Vagina (tissue), 2 donors: ENCODE measurements at regions not wholly inside any gene's neighbourhood (a gene's known extent, or its start where the extent isn't known, plus 50 kb on each side); places are given as distances from the start of the nearest gene placed in this dataset.

Source experiments
- DNase-seq, 2 donors: peaks; one replicate each; pipeline ENCODE4 v3.0.0-alpha.2; 2017; ENCODE audit errors: extremely low spot score in 2 of 2
- H3K27ac ChIP-seq: fragments of 200-600 bp; sonication (generic); one replicate; pipeline ENCODE4 v1.5.1; 2019
- H3K27me3 ChIP-seq: fragments of 200-600 bp; sonication (generic); one replicate; pipeline ENCODE4 v1.5.1; 2019
- H3K36me3 ChIP-seq, 2 donors: fragments of 200-600 bp; sonication (generic); one replicate each; pipeline ENCODE4 v1.5.1; 2017 to 2019
- H3K4me1 ChIP-seq: fragments of 200-600 bp; sonication (generic); one replicate; pipeline ENCODE4 v1.5.1; 2019
- H3K4me3 ChIP-seq, 2 donors: fragments of 200-600 bp; sonication (generic); 1 replicate in 1 of 2; 2 replicates in 1 of 2; pipeline ENCODE4 v1.5.1; 2016 to 2019
- H3K9me3 ChIP-seq: fragments of 200-600 bp; sonication (generic); one replicate; pipeline ENCODE4 v1.5.1; 2019
- POLR2A ChIP-seq, 2 donors: fragments of 450-650 bp; IDR thresholded peaks; one replicate each; pipeline ENCODE4 v1.6.1; 2017; ENCODE audit warnings: antibody characterized with exemption in 2 of 2, mild to moderate bottlenecking in 2 of 2, moderate library complexity in 2 of 2
- POLR2AphosphoS5 ChIP-seq, 2 donors: sonication (generic); formaldehyde crosslinking; IDR thresholded peaks; one replicate each; pipeline ENCODE4 v1.9.0; 2017; ENCODE audit warnings: antibody characterized with exemption in 2 of 2, mild to moderate bottlenecking in 2 of 2, low read depth in 1 of 2; ENCODE audit not compliant: insufficient read depth in 1 of 2
- intact Hi-C: fragments of 100-400 bp; cut with DNase I; formaldehyde crosslinking; loops from one replicate; pipeline ENCODE4 v1.15.1; 2023
- TF ChIP-seq, protein P1 (sequence below), 3 experiments: fragments of 450-650 bp in 2 of 3; fragments of 200-600 bp in 1 of 3; sonication (generic) in 1 of 3; IDR thresholded peaks; one replicate each; pipeline ENCODE4 v1.5.1; 2017 to 2019; ENCODE audit warnings: antibody characterized with exemption in 3 of 3, mild to moderate bottlenecking in 2 of 3, moderate library complexity in 2 of 3

DNA sequence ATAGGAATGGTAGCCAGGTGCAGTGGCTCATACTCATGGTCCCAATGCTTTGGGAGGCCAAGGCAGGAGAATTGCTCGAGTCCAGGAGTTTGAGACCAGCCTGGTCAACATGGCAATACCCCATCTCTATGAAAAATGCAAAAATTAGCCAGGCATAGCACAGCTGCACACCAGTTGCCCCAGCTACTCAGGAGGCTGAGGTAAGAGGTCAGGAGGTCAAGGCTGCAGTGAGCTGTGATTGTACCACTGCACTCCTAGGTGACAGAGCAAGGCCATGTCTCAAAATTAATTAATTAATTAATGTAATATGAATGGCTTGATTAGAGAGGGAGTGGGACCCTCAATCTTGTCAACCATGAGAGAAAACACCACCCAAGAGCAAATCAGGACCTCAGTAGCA is 198.7 kb upstream of the DUSP10 start:
- H3K27ac ChIP-seq, result no peak overlapping the region
- no peaks in the 10 kb centered on the region for H3K4me1 ChIP-seq
- intact Hi-C loops, result no loop called here
- H3K9me3 ChIP-seq, result no peaks in the 10 kb centered on the region
- H3K27me3 ChIP-seq, result no peaks in the 10 kb centered on the region
- TF ChIP-seq POLR2A (IDR thresholded peaks at IDR 0.05) (no peak), POLR2AphosphoS5 (IDR thresholded peaks at IDR 0.05; ENCODE audit: insufficient read depth in 1 of 2, low read depth in 1 of 2) (no peak)
- TF ChIP-seq, protein P1, sequence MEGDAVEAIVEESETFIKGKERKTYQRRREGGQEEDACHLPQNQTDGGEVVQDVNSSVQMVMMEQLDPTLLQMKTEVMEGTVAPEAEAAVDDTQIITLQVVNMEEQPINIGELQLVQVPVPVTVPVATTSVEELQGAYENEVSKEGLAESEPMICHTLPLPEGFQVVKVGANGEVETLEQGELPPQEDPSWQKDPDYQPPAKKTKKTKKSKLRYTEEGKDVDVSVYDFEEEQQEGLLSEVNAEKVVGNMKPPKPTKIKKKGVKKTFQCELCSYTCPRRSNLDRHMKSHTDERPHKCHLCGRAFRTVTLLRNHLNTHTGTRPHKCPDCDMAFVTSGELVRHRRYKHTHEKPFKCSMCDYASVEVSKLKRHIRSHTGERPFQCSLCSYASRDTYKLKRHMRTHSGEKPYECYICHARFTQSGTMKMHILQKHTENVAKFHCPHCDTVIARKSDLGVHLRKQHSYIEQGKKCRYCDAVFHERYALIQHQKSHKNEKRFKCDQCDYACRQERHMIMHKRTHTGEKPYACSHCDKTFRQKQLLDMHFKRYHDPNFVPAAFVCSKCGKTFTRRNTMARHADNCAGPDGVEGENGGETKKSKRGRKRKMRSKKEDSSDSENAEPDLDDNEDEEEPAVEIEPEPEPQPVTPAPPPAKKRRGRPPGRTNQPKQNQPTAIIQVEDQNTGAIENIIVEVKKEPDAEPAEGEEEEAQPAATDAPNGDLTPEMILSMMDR (IDR thresholded peaks at IDR 0.05), result no peak
- no peaks in the 10 kb centered on the region for H3K36me3 ChIP-seq
- no peak overlapping the region for H3K4me3 ChIP-seq
- DNase-seq, result no peak

DNA sequence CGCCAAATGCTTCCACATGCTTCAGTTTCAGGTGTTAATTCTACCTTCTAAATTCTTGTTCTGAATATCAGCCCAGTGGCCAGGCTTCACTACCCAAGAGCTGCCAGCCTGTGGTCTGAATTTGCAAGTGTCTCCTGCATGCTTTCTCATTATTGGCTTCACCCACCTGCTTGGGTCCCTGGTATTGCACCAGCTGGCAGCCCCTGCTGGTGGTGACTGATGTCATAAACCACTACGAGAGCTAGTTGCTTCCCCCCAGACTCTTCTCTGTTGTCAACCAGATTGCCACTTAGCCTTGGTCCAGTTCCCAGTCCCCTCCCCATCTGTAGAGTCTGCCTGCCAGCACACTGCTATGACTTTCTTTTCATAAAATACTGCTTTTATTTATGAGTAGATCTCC is 197.7 kb upstream of the DUSP10 start:
- H3K4me1 ChIP-seq, result no peaks in the 10 kb centered on the region
- TF ChIP-seq, protein P1 (IDR thresholded peaks at IDR 0.05), result no peak
- TF ChIP-seq POLR2A (IDR thresholded peaks at IDR 0.05) (no peak), POLR2AphosphoS5 (IDR thresholded peaks at IDR 0.05; ENCODE audit: insufficient read depth in 1 of 2, low read depth in 1 of 2) (no peak)
- H3K36me3 ChIP-seq, result no peaks in the 10 kb centered on the region
- H3K4me3 ChIP-seq, result no peak overlapping the region
- no peaks in the 10 kb centered on the region for H3K9me3 ChIP-seq
- H3K27ac ChIP-seq, result no peak overlapping the region
- DNase-seq, result no peak
- intact Hi-C loops, result no loop called here
- H3K27me3 ChIP-seq, result no peaks in the 10 kb centered on the region

- Histone ChIP-seq H3K4me1 (no peaks in the 10 kb centered on the region), H3K36me3 (no peaks in the 10 kb centered on the region), H3K27me3 (no peaks in the 10 kb centered on the region), H3K4me3 (no peak overlapping the region), H3K9me3 (no peaks in the 10 kb centered on the region), H3K27ac (no peak overlapping the region)
- TF ChIP-seq POLR2AphosphoS5 (IDR thresholded peaks at IDR 0.05; ENCODE audit: insufficient read depth in 1 of 2, low read depth in 1 of 2) (no peak), POLR2A (IDR thresholded peaks at IDR 0.05) (no peak)
- TF ChIP-seq, protein P1 (IDR thresholded peaks at IDR 0.05), result no peak
- no peak for DNase-seq
- intact Hi-C loops, result no loop called here
These were observed 195.5 kb upstream of the DUSP10 start for GRCh38 chr1:221937155-221937953.

- no peaks in the 10 kb centered on the region for H3K27me3 ChIP-seq
- H3K9me3 ChIP-seq, result no peaks in the 10 kb centered on the region
- no peaks in the 10 kb centered on the region for H3K36me3 ChIP-seq
- no peak overlapping the region for H3K27ac ChIP-seq
- intact Hi-C loops, result no loop called here
- TF ChIP-seq POLR2A (IDR thresholded peaks at IDR 0.05) (no peak), POLR2AphosphoS5 (IDR thresholded peaks at IDR 0.05; ENCODE audit: insufficient read depth in 1 of 2, low read depth in 1 of 2) (no peak)
- TF ChIP-seq, protein P1 (IDR thresholded peaks at IDR 0.05), result no peak
- DNase-seq, result no peak
- H3K4me1 ChIP-seq, result no peaks in the 10 kb centered on the region
- H3K4me3 ChIP-seq, result no peak overlapping the region
These were observed 191.9 kb upstream of the DUSP10 start for GRCh38 chr1:221933814-221934213.

GRCh38 chr1:221926441-221926840 is 184.6 kb upstream of the DUSP10 start:
- H3K27ac ChIP-seq, result no peak overlapping the region
- no peaks in the 10 kb centered on the region for H3K9me3 ChIP-seq
- DNase-seq, result no peak
- no peaks in the 10 kb centered on the region for H3K27me3 ChIP-seq
- H3K4me1 ChIP-seq, result no peaks in the 10 kb centered on the region
- H3K4me3 ChIP-seq, result no peak overlapping the region
- no peak for TF ChIP-seq POLR2AphosphoS5 (IDR thresholded peaks at IDR 0.05; ENCODE audit: insufficient read depth in 1 of 2, low read depth in 1 of 2)
- TF ChIP-seq, protein P1 (IDR thresholded peaks at IDR 0.05), result no peak
- no peak for TF ChIP-seq POLR2A (IDR thresholded peaks at IDR 0.05)
- no peaks in the 10 kb centered on the region for H3K36me3 ChIP-seq
- intact Hi-C loops, result no loop called here
